Activated CD4-positive, alpha-beta T cell treated with anti-CD3 and anti-CD28 coated beads, Interleukin-2, amount 50 U/mL, for 1 hour (primary cell): ENCODE measurements at regions not wholly inside any gene's neighbourhood (a gene's known extent, or its start where the extent isn't known, plus 50 kb on each side); places are given as distances from the start of the nearest gene placed in this dataset.

Experiments used
- DNase-seq: peaks from one replicate; pipeline ENCODE4 v3.0.0-alpha.2; 2020

DNA sequence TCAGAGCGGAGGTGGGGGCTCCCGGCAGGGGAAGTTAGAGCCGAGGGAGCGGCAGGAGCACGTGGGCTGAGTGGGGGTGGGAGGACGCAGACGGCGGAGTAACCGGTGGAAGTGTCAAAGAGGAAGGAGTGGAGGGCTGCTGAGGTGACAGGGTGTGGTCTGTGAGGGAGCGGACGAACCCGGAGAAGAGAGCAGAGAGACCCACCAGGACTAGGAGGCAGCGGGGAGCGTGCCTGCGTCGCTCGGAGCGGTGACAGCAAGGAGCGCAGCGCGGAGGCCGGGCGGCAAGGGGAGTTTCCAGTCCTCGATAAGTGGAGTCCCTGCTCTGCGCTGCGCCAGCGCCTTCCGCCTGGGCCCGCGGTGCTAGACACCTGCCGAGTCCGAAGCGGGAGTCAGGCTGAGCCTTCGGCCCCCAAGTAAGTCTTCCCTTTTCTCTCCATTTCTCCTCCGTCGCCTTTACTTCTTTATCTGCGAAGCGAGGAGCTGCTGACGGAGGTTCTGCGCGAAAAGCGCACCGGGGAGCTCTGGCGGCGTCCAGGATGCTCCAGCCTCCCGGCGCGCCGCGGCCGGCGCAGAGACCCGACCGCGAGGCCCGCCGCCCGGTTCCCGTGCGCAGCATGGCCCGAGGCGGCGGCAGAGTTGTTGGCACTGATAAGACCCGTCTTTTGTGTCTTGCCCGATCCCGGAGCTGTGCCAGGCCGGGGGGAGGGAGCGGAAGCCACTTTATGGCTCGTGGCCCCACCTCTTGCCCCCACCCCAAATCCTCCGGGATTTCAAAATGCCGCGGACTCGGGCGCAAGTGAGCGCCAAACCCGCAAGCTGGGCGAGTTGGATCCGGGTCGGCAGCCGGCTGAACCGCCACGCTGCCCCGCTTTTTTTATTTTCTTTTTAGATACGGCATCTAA, 533.0 kb upstream of the SEMA6D start:
- no peak for DNase-seq

DNA sequence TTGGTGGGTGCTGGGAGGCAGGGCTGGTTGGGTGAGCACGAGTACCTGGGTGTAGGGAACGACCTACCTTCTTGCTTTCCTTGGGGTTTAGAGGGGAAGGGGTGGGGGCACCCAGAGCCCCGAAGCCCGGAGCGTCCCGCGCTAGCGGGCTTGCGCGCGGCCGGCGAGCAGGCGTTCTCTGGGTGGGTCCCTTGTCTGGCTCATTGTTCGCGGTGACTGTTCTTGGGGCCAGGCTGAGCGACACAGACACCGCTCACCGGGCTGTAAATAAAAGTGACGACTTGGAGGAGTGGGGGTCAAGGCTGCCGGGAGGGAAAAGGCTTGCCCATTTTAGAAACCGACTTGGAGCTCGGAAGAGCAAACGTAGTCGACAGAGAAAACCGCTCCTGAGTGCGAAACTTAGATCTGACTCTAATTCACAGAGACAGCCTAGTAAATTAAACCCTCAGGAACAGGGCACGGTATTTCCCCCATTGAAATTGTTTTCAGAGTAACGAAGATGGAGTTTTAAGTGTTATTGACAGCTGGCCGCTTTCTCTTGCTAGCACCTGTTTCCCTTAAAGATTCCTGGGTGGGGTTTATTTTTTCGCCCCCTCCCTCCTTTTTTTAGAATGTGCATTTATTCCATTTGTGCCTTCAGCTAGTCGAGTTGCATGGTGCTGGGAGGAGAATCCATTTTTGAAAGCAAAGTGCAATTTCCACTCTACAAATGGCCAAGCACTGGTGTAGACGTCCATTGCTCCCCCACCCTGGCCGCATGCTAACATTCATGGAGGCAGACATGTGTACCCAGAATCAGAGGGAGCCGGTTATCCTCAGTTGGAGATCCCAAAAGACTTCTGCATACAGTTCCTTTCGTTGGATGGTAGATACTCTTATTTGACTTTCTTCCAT, 532.1 kb upstream of the SEMA6D start:
- no peak for DNase-seq

DNA sequence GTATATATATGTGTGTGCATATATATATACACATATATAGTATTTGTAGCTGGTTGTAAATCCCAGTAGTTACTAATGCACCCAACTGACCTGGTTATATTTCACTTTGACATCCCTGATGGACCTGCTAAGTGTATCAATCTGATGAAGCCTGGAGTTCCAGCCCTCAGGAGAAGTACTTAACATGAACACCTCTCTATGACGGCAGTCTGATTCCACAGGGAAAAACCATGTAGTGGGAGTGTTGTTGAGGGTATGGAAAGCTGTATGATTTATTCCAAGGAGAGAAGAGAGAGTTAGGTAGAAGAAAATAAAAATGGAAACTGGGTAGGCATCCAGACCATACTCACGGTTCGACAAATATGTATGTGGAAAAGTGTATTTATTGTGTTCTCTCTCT, 531.2 kb upstream of the SEMA6D start:
- DNase-seq: no peak

DNA sequence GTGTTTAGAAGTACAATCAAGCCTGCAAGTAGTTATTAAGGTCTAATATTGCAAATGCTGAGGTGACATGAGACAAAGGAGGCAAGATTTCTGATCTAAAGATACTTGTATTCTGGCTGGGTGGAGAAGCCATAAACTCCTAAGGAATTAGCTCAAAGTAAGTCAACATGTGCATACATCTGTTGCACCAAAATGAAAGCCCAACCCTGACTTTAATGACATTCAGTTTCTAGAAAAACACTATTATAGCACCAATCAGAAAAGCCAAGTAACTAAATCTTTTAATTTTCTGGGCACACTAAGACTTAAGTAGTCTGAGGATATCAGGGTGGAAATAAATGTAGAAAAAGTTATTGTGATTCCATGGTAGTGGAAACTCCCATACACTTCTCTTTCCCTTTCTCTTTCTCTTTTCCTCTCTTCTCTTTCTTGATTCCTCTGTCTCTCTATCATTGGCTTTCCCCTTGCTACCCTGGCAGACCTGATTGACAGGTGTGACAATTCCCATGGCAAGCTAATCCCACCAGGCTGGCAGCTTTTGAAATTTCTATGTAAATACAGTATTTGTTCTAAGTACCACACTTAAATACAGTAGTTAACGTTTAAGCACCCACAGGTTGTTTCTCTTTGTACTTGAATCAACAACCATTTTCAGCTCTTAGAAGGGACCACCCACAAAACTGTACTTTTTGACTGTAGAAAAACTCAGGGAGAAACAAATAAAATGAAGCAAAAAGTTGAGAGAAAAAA, 528.4 kb upstream of the SEMA6D start:
- no peak for DNase-seq

DNA sequence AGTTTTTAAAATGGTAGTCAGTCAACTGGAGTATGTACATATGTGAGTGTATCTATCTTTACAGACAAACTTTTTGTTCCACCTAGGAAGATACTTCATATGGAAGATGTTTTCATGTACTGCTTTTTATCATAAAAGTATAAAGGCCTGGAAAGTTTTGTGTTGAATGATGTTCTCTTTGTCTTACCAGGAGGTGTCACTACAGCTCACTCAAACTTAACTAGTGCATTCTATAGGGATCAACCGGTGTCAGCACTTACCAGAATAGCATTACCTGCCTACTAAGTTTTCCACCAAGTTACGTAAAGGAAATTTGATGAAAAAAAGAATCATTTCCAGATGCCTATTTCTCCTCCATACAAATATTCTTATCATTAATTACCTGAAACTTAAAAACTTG, 522.6 kb upstream of the SEMA6D start:
- no peak for DNase-seq

DNA sequence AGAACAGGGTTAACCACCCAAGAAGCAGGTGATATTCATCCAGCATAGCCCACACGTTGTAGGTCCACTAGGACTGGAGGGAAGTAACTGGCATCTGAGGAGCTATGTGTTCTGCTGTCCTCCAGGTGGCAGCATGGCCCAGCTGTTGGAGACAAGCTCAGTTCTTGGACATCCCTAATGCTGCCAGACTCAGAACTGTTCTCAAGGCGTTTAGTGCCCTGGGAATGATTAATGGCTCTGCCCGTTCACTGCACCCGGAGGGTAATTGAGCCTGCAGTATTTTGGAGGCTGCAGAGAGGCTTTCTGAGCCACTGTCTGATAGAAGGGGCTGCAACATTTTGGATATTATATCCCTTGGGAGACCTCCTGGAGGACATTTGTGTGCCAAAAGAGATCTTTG, 521.3 kb upstream of the SEMA6D start:
- peak; percentile 27 for DNase-seq

DNA sequence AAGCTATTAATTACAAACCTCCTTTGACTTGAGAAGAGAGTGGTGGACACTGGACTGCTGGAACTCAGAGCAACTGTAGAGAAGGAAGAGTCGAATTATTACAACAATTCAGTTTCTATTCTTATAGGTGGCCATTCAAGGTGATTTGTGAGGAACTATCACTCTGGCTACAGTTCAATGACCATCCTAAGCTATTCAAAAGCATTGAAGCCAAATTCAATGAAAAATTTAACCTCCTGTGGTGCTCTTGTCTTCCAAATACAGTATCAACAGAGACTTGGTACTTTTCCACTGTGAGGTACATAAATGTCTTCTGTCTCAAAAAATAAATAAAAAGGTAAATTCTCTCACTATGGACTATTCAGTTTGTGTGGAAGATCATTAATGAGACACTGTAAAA, 513.3 kb upstream of the SEMA6D start:
- no peak for DNase-seq

DNA sequence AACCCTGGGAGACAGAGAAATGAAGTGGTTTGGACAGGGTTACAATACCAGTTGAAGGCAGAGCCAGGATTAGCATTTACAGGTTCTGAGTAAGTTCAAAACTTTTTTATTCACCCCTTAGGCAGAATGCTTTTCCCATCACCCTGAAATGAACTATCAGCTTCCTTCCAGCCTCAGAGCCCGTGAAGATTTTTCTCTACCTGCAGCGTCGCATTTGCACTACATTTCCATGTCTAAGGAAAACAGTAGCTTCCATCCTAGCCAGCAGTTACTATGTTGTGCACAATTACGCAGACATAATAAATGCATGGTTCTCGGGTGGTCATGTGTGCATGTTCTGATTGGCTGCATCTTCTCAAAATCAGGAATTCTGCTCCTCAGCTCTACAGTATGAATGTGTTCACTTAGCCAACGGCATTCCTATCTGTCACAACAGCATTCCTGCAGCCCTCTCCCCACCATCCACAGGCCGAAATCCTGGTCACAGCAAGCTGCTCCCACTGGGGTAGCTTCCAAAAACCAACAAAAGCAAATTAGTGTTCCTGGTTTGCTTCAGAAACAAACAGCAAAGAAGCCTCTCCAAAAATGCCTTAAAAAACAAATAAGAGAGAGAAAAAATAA, 510.8 kb upstream of the SEMA6D start:
- no peak for DNase-seq

DNA sequence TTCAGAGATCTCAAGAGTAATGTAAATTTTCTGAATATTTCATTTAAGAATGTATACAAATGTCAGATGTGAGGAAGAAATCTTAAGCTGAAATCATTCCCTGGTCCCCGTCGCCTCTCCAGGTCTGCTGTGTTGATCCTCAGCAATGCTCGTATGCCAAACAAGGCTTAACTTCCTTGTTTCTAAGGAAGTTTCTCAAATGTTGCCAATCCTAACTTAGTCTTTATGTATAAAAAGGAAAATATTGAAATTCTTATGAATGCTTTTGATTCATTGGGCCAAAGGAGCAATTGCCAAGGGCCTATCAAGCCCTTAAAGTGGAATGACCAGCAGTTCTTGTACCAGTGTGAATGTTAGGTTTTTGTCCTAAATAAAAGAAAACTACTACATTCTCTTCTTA, 507.7 kb upstream of the SEMA6D start:
- no peak for DNase-seq

DNA sequence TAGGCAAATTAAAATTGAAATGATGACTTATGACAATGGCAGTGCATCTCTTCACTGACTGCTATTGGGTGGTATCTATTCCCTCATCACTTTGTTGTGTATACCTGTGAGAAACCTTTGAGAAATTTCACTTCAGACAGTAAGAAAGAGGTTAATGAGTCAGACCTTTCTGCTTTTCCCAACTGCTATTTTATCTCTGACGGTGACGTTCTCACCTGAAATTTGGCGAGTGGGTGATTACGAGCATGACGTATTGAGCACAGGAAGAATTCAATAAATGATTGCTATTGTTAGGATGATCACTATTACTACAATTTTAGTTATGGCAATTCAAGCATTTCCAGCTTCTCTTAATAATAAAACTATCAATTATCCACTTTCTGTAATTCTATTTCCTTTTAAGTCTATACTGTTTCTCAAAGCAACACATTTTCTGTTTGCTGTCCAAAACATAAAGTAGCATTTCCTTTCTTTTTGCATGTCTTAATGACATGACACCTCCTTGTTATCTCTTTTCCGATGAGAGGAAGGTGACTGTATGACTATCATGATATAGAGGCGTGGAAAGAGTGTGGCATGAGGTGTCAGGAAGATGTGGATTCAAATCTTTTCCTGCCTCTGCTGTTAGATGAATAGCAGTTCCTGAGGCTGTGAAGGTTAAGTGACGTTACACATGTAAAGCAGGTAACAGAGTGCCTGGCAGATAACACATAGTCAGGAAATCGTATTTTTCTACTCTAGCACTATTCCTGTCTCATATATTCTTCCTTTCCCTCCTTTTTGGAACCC, 504.9 kb upstream of the SEMA6D start:
- no peak for DNase-seq

DNA sequence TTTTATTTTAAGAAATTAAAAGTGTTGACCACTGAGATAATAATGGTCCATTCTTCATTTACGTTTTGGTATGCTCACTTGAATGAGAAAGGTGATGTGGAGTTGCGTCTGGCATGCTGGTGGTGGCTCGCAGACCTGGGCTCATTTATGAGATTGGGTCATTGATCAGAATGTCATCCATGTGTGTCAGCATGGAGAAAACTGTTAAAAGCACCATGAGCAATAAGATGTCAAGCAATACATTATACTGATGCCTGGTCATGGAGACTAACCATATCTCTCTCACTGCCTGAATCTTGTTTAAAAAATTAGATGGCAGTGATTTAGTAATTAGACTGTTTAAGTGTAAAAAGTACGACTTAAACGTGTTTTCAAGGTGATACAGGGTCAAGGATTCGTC, 503.4 kb upstream of the SEMA6D start:
- DNase-seq: no peak

DNA sequence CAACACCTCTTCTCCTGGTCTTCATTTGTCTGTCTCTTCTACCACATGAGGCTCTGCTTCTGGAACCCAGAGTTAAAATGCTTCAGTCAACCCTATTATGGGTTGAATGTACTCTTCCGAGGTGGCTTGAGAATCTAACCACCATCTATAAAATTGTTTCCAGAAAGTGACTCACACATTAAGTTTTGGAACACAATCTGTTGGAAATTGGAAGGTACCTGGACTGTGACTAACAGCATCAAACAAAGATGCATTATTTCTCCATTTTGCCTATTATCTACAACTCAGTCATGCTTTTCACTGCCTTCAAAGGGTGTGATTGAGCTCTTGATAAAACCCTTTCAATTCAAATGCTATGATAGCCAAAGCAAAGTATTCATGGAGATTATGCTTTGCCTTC, 499.0 kb upstream of the SEMA6D start:
- DNase-seq: no peak

DNA sequence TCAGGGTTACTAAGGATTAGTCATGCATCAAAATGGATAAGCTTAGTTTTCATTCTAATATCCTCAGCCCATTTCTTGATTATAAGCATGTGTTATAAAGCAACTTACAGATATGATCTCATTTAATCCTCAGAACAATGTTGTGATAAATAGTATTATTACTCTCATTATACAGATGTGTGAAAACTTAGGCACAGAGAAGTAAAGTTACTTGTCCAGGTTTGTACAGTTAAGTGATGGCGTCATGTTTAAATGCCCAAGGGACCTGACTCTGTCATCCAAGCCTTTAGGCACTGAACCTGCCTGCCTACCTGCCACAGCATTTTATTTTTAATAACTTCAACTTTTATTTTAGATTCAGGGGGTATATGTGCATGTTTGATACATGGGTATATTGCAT, 472.9 kb upstream of the SEMA6D start:
- no peak for DNase-seq

DNA sequence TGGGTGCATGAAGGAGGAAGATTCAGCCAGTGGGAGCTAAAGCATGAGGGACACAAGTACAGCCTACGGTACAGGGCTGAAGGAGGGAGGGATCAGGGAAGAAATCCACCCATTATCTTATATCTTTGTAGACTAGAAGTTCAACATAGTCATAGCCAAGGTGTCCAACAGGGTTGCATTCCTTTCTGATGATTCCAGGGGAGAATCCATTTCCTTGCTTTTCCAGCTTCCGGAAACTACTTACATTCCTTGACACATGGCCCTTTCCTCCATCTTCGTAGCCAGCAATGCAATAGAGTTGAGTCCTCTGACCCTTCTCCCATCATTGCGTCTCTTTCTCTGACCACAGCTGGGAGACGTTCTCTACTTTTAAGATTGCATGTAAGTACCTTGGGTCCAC, 471.0 kb upstream of the SEMA6D start:
- DNase-seq: no peak

DNA sequence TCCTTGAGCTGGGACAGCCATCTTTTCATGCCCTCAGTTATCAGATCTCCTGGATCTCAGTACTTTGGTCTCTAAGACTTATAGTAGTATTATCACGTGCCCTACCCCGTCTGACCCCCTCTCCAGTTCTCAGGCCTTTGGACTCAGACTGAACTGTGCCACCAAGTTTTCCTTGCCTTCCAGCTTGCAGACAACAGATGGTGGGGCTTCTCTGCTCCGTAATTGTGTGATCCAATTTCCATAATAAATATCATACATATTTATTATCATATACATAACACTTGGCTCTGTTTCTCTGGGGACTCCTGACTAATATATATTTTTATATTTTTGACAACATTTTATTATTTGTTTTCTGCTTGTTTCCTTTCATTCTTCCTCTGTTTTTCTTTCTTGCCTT, 458.8 kb upstream of the SEMA6D start:
- DNase-seq: no peak

DNA sequence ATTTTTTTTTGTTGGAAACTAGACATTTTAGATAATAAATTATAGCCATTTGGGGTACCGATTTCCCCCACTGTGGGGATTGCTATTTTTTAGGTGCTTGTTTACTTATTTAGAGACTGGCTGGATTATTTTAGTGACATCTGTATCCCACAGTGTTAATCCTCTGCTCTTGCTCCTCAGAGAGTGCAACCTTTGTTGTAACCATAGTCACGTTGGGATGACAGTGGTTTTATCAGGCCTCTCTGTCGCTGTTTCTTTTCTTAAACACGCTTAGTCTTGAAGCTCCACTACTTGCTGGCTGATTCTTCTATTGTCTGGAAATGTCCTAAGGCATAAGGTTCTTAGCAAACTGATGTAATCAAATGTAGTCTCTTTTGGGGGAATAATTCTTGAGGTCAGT, 451.6 kb upstream of the SEMA6D start:
- no peak for DNase-seq

DNA sequence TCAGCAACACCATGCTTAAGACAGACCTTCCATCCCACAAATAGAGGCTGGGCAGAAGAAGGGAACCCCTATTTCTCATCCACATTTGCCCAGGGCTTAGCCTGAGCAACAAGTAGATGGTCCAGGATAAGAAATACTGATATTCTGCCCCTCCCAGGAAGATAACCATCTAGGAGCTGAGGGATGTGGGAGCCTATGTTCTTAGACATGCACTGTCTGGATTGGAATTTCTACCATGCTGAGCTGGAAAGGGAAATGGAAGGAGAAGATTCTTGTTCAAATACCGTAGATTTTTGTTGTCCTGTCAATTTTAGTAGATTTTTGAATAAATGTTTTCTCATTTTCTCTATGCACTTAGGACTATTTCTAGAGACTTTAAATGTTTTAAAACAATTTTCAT, 450.7 kb upstream of the SEMA6D start:
- no peak for DNase-seq

DNA sequence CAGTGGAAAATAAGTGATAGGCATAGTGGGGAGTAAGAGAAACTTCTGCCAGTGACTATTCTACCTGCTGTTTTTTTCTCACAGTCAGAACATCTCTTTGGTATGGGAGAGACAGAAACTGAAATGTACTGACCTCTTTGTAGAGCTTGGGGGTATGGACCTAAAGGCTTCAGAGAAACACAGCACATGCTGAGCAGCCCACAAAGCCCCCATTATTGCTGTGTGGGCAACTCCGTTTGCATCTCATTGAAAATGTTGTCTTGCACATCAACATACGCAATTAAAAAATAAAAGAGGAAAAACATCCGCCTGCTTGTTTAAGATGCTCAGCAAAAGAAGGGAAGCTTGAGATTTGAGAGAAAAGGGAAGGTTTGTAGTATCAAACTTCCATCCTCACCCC, 443.4 kb upstream of the SEMA6D start:
- no peak for DNase-seq

DNA sequence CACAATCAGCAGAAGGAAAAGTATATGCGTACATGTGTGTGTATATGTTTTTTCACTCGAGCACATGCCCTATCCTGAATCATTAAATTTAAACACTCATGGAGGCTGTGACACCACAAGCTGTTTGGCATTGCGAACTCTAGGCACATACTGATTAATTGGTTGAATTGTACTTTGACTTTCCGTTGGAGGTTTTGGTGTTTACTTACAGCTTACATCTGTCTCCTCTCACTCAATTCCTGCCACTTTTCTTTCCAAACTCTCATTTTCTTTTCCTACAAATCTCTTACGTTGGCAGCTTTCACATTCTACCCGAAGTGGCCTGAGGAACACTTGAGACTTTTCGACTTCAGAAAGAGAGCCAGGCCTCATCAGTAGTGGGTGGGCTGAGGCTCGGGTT, 434.1 kb upstream of the SEMA6D start:
- no peak for DNase-seq

DNA sequence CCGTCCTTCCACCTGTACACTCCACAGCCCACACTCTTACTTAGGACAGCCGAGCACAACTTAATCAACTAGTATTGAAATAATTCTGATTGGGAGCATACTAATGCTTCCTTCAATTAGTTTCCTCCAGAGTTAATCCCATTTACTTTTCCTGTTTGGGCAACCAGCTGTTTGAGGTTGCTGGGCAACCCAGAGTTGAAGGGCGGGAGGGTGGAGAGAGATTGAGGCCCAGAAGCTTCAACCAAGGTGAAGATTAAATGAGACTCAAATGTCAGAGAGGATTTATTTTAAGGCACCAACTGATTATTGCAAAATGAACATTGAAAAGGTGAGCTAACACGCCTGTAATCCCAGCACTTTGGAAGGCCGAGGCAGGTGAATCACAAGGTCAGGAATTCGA, 428.5 kb upstream of the SEMA6D start:
- no peak for DNase-seq

DNA sequence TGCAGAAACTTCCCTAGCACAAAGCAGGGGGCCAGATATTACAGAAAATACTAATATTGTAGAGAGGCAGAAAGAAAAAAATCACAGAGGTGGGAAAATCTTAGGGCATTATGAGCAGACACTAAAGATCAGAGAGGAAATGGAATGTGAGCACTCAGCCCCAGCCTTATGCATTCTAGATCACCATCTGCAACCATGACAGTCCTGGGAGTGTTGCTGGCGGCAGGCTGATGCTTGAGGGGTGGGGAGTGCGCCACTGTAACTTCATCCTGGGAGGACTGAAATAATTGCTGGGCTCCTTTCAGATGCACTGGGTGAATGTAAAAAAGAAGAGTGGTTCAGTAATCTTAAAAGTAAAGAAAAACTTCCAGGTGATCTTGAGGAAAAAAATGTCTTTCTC, 427.6 kb upstream of the SEMA6D start:
- no peak for DNase-seq

DNA sequence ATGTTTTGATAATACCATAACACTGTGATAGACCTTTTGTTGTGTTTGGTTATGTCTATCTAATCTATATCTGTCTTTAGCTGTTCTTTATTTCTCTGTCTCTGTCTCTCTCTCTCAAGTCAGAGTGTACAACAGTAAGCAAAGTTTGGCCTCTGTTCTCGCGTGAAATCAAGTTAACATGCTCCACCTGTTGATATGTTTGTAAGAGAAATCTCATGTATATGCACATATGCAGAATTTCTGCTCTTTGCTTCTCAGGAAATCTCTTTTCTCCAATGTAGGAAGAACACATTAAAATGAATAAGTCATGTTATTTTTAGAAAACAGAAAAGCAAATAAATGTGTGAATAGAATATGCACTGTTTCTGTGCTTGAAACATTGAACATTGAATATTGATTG, 425.5 kb upstream of the SEMA6D start:
- DNase-seq: no peak
